Right kidney (tissue), 1 donor: ENCODE measurements at regions not wholly inside any gene's neighbourhood (a gene's known extent, or its start where the extent isn't known, plus 50 kb on each side); places are given as distances from the start of the nearest gene placed in this dataset.

Experiments used
- DNase-seq: peaks from one replicate; pipeline ENCODE4 v3.0.0-alpha.2; 2016

- DNase-seq: no peak
Observed at GRCh38 chr3:44058022-44058867, 183.4 kb upstream of the TOPAZ1 start.

- no peak for DNase-seq
Observed at GRCh38 chr3:44058868-44059203, 182.8 kb upstream of the TOPAZ1 start.

- DNase-seq: no peak
Observed at GRCh38 chr3:44060164-44060563, 181.5 kb upstream of the TOPAZ1 start.

- DNase-seq: no peak
Observed at GRCh38 chr3:44061268-44061667, 180.4 kb upstream of the TOPAZ1 start.

- no peak for DNase-seq
Observed at GRCh38 chr3:44061961-44062360, 179.7 kb upstream of the TOPAZ1 start.

GRCh38 chr3:44065311-44066094 is 176.2 kb upstream of the TOPAZ1 start:
- DNase-seq: no peak

- no peak for DNase-seq
Observed at GRCh38 chr3:44066806-44067205, 174.9 kb upstream of the TOPAZ1 start.

- no peak for DNase-seq
Observed at GRCh38 chr3:44067431-44067830, 174.3 kb upstream of the TOPAZ1 start.

- DNase-seq: no peak
Observed at GRCh38 chr3:44068753-44069152, 172.9 kb upstream of the TOPAZ1 start.

GRCh38 chr3:44069276-44069675 is 172.4 kb upstream of the TOPAZ1 start:
- no peak for DNase-seq

- no peak for DNase-seq
Observed at GRCh38 chr3:44070841-44071546, 170.7 kb upstream of the TOPAZ1 start.

GRCh38 chr3:44072601-44073540 is 168.8 kb upstream of the TOPAZ1 start:
- DNase-seq: no peak

GRCh38 chr3:44074181-44074580 is 167.5 kb upstream of the TOPAZ1 start:
- no peak for DNase-seq

GRCh38 chr3:44076221-44076829 is 165.4 kb upstream of the TOPAZ1 start:
- no peak for DNase-seq

- DNase-seq: no peak
Observed at GRCh38 chr3:44077267-44077666, 164.4 kb upstream of the TOPAZ1 start.

- no peak for DNase-seq
Observed at GRCh38 chr3:44078863-44079262, 162.8 kb upstream of the TOPAZ1 start.

- no peak for DNase-seq
Observed at GRCh38 chr3:44079916-44080315, 161.8 kb upstream of the TOPAZ1 start.

GRCh38 chr3:44080474-44081072 is 161.1 kb upstream of the TOPAZ1 start:
- no peak for DNase-seq

- no peak for DNase-seq
Observed at GRCh38 chr3:44090036-44090435, 151.7 kb upstream of the TOPAZ1 start.

GRCh38 chr3:44092497-44092896 is 149.2 kb upstream of the TOPAZ1 start:
- DNase-seq: no peak

GRCh38 chr3:44093531-44093930 is 148.2 kb upstream of the TOPAZ1 start:
- no peak for DNase-seq
